ENCODE measurements at regions not wholly inside any gene's neighbourhood (a gene's known extent, or its start where the extent isn't known, plus 50 kb on each side); places are given as distances from the start of the nearest gene placed in this dataset.

DNA sequence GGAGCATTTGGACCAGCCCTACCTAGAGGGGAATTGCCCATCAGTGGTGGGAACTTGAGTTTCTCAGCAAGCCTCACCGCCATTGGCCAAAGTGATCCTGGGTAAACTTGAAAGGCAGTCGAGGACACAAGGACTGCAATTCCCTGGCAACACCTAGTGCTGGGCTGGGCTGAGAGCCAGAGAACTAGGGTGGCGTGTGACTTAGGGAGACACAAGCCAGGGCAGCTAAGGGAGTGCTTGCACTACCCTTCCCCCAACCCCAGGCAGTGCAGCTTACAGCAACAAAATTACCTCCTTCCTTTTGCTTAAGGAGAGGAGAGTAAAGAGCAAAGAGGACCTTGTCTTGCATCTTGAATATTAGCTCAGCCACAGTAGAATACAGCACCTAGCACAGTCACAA is 176.9 kb upstream of the PRMT6 start:
- no peak for DNase-seq (ENCODE audit: low spot score)

DNA sequence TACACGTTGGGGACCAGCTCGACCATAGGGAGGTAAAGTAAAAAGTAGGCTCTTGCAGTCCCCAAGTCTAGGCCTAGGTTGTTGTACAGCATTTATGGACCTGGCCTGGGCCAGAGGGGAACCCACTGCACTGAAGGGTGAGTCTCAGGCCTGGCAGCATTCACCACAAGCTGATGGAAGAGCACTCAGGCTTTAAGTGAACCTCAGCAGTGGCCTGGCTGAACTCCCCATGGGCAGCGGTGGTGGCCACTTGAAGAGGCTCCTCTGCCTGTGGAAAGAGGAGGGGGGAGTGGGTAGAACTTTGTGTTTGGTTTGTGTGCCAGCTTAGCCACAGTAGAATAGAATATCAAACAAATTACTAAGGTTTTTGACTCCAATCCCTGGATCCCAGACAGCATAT is 176.2 kb upstream of the PRMT6 start:
- no peak for DNase-seq (ENCODE audit: low spot score)

DNA sequence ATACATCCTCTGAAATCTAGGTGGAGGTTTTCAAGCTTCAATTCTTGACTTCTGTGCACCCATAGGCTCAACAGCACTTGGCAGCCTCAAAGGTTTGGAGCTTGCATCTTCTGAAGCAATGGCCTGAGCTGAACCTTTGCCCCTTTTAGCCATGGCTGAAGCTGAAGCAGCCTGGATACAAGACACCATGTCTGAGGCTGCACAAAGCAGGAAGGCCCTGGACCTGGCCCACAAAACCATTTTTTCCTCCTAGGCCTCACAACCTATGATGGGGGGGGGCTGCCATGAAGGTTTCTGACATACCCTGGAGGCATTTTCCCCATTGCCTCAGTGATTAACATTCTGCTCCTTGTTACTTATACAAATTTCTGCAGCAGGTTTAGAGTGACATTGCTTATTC is 173.3 kb upstream of the PRMT6 start:
- DNase-seq (ENCODE audit: low spot score): no peak

DNA sequence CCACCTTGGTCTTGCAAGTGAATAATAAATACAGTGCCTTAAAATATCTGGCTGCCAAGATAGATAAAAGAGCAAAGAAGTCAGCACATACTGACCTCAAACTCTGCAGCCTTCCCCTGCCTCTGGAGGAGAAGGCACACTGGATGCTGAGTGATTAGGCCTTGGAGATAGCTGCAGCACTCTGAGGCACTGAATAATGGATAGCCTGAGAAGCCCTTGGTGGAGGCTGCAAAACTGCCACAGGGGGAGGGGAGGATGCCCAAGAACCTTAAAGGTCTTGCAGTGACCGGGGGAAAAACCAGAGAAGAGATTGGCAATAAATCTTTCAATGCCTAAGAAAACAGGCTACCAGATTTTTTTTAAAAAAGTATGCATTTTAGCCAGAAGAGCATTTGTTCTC is 167.4 kb upstream of the PRMT6 start:
- DNase-seq (ENCODE audit: low spot score): no peak

DNA sequence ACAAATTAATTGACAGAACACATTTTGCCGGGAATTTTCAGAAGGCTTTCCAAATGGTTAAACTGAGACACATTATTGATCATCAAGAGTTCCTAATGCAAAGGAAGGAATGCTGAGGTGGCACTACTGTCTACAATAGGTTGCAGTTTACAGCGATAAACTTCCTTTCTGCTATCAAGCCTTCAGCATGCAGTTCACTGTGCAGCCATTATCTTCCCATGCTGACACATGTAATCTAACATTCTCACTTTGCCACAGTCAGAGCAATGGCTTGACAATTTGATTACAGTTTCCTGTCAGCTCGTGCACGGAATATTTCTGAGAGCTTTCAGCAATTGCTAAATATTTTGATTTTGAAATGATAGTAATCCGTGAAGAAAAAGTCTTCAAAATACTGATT is 166.9 kb upstream of the PRMT6 start:
- no peak for DNase-seq (ENCODE audit: low spot score)

DNA sequence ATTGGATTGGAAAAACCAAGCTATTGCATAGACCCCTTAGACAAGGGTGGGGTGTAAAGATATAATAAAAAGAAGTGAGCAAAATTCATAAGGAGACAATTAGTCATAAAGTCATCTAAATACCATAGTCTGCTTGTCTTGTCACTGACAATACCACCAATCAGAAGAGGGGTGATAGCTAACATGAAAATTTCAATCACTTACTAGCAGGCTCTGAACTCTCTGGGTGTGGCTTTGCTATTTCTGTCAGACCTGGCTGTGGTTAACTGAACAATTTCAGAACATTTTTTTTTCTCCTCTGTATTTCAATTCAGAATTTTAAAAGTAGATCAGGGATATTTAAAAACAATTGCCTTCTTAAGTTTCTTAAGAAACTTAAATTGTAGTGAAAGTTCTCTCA is 158.5 kb upstream of the PRMT6 start:
- no peak for DNase-seq (ENCODE audit: low spot score)

DNA sequence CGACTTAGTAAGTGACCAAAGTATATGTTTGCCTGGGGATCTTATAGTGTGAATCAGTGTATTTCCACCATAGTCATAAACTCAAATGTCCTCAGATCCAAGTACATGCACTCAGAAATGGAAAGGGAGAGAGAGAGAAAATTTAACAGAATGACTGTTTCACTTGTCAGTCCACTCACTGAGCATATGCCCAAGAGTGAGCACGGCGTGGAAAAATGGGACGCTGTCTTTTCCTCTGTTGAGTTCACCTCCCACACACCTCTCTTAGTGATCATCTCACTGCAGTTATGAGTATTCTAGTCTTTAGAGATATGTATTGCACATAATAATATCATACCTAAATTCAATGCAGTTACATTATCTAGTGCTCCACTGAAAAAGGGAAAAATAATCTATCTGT is 156.8 kb upstream of the PRMT6 start:
- DNase-seq (ENCODE audit: low spot score): no peak

DNA sequence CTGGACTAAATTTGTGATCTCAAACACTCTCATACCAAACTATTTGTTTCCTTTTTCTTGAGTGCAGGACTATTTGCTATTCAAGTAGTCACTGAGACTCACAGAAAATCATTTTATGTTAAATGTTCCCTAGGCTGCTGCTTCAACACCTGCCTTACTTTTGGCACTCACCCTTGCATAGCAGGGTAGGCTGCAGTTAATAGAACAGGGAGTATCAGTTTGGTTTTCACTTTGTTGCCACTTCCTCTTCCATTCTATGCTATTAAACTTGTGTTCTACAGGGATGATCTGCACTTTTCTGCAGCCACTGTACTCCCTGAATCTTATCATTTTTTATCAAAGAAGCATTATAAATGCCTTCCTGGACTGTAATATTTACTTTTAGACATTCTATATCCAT is 148.7 kb upstream of the PRMT6 start:
- no peak for DNase-seq (ENCODE audit: low spot score)

DNA sequence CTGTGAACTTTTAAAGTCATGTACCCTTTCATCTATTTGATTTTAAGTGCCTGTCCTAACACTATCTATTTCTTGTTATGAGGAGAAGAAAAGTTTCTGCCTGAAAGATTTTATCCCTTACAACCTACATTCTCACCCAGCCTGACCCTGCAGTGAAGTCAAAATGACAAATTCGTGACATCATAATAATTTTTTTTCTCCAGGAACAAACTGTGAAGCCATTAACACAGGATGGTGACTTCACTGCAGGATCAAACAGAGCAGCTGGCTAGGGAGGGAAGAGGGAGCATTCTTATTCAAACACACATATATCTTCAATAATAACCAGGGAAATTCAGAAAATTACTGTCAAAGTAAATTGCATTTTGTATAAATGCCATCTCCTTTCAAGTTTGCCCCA is 147.8 kb upstream of the PRMT6 start:
- DNase-seq (ENCODE audit: low spot score): no peak

DNA sequence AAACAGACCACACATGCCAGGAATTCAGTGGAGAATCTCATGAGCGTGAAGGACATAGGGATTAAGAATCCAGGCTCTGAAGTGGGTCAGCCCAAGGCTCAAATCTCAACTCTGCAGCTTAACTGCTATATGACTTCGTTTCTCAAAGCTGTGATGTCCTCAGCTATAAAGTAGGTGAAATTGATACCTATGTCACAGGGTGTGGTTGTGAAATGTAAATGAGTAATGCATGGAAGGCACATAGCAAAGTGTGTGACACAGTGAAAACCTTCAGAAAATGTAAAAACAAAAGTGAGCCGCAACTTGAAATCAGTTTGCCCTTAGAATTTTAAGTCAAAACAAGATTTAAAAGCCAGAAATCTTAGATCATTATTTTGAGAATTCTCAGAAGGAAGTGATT is 145.7 kb upstream of the PRMT6 start:
- no peak for DNase-seq (ENCODE audit: low spot score)

DNA sequence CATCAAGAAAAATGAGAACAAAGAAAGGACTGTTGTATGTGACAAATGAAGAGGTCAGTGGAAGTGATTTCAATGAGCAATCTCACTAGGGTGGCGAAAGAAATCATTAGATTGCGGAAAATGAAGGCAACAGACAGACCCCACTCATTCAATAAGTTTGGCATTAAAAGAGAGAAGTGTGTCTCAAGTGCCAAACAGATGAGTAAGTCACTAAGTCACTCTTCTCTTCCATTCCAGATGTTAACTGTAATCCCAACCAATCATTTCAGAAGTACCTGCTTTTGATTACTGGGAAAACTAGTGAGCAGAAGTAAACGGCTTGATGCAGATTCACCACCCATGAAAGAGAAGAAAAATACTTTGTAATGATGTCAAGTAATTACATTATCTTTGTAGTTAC is 144.3 kb upstream of the PRMT6 start:
- no peak for DNase-seq (ENCODE audit: low spot score)

DNA sequence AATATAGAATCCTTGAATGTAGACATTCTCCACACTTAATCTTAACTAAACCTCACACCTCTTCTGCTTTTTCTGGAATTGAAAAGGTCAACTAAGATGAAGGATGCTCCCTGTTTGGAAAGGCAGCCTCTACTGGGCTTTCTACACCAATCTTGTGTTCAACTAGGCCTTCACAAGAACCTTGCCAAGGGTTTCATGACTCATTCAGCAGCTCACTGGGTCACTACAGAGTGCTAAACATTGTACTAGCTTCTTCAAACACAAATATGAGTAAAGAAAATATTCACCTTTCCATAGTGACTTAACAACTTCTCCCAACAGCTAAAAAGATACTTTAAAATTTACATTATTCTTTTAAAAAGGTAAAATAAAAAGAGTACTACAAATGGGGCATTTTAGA is 135.3 kb upstream of the PRMT6 start:
- DNase-seq (ENCODE audit: low spot score): no peak

DNA sequence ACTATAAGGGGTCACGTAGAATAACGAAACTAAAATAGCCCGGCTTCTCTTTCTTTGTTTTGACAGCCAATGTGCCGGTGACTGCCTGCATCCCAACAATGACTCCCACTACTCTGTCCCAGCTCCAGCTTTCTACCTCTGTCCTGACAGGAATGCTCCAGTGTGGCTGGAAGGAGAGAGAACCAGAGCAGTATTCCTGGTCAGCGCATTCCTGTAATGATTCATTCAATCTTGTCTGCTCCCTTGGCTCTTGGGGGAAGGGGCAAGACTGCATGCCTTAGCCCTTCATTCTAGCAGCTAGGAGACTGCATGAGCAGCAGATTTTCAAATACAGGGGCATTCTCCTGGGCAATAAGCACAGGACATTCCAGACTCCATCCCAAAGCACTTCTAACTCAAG is 132.1 kb upstream of the PRMT6 start:
- no peak for DNase-seq (ENCODE audit: low spot score)

DNA sequence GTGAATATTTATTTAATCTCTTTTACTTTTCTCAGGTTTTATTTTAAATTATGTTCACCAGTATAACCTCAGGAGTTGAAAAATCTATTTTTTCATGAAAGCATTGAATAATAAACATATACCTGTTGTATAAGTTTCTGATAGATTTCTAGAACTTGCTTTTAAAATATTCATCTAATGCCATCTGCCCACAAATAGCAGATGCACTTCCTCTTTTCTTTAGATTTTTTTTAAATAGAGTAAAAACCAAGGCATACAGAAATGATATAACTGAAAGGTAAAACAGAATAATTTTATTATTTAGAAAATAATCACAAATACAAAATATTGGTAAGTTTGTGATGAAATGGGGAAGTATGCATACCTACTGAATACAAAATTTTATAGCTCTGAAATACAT is 130.7 kb upstream of the PRMT6 start:
- no peak for DNase-seq (ENCODE audit: low spot score)

DNA sequence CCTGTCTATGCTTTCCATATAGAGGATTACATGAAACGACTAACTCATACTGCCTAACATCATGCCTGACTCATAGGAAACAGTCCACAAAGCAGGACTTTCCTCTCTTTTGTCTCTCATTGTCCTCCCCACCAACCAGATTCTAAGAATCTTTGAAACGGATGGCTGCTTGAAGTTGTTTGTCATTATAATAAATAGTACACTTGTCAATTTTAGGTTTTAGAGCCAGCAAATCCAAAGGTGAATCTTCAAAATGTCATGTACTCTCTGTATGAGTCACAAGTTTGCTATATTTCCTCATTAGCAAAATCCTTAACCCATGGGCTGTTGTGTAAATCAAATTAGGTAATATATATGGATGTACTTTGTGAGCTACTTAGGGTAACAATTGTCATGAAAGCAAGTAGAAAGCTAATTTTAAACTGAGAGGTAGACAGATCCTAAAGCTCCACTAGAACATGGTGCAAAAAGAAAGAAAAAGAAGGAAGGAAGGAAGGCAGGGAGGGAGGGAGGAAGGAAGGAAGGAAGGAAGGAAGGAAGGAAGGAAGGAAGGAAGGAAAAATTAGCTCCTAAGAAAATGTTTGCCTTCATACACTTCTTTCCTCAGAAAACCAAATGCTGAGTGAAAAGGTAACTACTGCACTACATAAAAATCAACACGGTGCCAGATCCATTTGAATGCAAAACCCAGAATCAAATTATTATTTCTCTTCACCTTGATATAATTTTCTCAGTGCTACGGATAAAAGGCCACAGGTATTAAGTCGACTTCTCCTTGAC is 129.5 kb upstream of the PRMT6 start:
- DNase-seq (ENCODE audit: low spot score): no peak

DNA sequence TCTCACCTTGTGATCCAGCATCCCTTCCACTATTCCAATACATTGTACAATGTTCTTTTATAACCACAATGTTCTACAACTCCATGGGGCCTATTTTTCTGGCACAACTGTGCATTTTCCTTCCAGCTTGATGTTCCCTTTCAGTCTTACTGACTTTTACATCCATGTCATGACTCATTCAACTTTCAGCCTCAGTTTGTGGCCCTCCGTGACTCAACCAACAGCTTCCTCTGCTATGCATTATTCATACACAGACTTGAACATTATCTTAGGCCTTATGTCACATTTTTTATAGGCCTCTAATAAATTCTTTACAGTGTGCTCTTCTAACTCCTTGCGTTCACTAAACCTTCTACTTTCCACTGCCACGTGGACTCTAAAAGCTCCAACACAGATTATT is 119.4 kb upstream of the PRMT6 start:
- DNase-seq (ENCODE audit: low spot score): no peak

DNA sequence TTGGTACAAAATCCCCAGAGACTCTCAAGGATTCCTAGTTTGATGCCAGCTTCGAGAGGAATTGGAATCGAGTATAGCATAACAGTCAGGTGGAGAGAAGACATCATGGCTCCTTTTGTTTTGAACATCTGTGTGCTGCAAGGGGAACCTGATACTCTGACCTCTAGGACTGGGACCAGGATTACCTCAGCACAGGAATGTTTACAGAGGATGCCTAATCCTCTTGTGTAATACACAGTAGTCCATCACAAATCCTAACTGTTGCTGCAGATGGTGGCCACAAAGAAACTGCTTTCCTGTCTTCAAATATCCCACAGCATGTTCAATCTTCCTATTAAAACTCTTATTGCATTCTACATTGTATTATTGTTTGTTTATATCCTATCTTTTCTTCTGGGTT is 111.8 kb upstream of the PRMT6 start:
- no peak for DNase-seq (ENCODE audit: low spot score)

DNA sequence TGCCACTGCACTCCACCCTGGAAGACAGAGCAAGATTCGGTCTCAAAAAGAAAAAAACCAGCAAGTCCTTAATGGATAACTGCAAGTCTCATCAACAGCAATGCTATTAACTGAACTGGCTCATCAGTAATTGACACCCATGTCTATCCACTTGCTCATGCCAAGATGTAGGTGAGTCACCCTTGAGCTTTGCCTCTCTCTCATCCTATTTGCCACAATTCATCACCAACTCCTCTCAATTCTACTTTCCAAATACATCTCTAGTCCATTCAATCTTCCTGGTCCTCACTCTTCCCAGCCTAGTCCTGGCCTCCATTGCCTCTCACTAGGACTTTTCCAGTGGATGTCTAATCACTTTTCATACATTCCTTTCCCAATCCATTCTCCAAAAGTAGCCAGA is 103.7 kb upstream of the PRMT6 start:
- DNase-seq (ENCODE audit: low spot score): no peak

DNA sequence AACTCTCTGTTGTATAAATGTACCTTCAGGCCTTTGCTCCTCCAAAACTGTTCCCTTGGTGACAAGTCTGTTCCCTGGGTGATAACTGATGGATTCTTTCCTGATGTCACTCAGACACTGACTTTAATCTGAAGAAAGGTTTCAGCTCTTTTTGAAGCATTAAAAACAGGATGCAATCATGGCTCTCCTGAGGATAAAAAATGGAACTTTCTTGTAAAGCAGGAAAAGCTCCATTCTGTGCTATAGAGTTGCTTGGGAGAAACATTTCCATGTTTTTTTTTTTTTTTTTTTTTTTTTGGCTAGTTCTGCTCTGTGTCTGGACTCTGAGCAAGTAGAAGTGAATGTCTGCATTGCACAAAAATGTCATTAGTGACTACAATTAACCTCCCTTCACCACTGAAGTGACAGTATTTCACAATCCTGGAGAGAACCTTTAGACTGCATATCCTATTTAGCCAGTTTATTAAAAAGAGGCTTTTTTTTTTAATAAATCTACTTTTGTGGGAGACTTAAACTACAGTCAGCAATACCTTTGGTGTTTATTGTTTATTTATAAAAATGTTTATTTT is 101.7 kb upstream of the PRMT6 start:
- DNase-seq (ENCODE audit: low spot score): no peak

DNA sequence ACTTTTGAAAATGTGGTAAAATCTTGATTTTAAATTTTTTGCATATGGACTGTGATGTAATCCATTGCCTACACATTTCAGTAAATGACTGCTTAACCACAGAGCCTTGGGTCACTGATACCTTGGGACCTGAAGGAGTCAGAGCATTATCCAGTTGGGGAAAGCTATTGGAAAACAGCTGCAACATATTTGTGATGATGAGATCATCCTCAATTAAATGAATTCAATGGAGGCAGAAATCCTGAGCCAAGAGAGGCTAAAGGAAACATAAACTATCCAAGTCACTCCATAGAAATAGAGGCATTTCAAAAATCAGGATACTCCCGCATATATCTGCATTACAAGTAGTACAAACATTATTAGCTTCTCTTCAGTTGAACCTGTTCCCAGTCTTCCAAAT is 99.8 kb upstream of the PRMT6 start:
- DNase-seq (ENCODE audit: low spot score): no peak

DNA sequence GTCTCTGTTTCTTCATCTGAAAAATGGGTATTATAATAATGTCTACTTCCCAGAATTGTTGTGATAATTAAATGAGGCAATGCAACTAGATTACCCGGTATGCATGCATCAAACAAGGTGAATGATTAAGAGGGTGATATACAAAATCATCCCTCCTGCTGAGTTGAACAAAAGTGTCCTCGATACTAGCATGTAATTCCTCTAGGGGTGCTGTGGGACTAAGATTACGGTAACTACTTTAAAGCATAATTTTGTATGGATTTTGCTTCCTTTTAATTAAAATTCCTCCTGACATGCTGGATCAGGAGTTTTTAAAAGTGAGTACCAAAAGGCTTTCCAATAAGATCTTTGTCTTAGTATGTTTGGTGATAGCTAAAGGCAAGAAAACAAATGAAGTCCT is 98.7 kb upstream of the PRMT6 start:
- DNase-seq (ENCODE audit: low spot score): no peak

DNA sequence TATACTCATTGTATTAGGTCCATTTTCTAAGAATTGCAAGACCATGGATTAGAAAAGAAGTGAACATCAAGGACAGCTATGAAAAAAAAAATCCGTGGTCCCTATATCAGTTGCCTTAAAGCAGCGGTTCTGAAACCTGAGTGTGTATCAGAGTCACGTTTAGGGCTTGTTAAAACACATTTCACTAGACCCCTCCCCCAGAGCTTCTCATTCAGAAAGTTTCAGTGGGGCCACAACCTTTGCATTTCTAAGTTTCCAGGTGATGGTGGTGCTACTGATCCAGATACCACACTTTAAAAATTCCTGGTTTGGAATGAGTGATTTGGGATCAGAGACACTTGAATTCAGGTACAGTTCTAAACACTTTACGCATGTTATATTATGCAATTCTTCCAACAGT is 96.1 kb upstream of the PRMT6 start:
- DNase-seq (ENCODE audit: low spot score): no peak

DNA sequence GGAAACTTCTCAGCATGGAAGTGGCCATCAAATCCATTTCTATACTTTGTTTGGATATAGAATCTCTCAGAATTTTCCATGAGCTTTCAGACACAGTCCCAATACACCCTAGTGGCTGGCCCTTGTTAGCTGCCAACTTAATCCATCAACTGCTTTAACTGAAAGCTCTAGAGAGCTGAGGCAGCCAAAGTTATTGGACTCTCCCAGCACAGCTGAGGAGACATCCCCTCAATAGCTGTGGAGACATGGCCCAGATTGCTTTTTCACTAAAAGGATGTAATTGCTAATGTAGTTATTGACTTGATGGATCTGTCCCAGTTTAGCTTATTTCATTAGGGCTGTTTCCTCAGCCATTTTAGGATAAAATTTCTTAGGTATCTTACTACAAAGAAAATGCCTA is 94.8 kb upstream of the PRMT6 start:
- DNase-seq (ENCODE audit: low spot score): no peak

DNA sequence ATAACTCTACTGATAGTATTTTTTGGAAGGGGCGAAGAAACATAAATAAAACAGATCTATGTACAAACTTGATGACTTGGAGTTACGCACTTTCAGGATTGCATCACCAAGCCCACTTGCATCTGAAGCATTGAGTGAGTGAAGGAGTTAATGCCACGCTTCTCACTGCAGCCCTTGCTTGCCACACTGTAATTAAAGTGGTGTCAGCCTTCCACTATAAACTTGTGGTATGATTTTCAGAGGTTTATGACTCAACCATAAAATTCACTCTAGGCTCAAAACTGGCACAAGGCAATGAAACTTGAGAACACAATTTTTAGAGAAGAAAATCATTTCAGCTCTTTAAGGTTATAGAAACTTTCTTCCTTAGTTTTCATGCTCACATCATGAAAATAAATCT is 93.9 kb upstream of the PRMT6 start:
- no peak for DNase-seq (ENCODE audit: low spot score)

All from SW480 (cell line).